SK-N-SH (cell line): ENCODE measurements at regions not wholly inside any gene's neighbourhood (a gene's known extent, or its start where the extent isn't known, plus 50 kb on each side); places are given as distances from the start of the nearest gene placed in this dataset.

Source experiments
- CHD2 ChIP-seq: fragments of 150-350 bp; IDR thresholded peaks from 2 replicates; pipeline ENCODE4 v1.6.1; 2018; ENCODE audit warnings: low read length; ENCODE audit not compliant: partially characterized antibody
- ELF1 ChIP-seq: IDR thresholded peaks from 2 replicates; pipeline ENCODE4 v1.4.0; 2012
- EP300 ChIP-seq, 2 experiments: IDR thresholded peaks; 2 replicates each; pipeline versions ENCODE4 v1.4.0 to v1.6.1; 2012; ENCODE audit warnings: borderline replicate concordance in 1 of 2, low read depth in 1 of 2, low read length in 1 of 2
- GABPA ChIP-seq: IDR thresholded peaks from 2 replicates; pipeline ENCODE4 v1.4.0; 2012; ENCODE audit warnings: low read depth, mild to moderate bottlenecking
- NFIC ChIP-seq: IDR thresholded peaks from 2 replicates; pipeline ENCODE4 v1.4.0; 2012; ENCODE audit warnings: borderline replicate concordance
- NRF1 ChIP-seq: IDR thresholded peaks from 2 replicates; pipeline ENCODE4 v1.6.1; 2012; ENCODE audit warnings: low read depth, mild to moderate bottlenecking, low read length
- POLR2AphosphoS5 ChIP-seq: IDR thresholded peaks from 2 replicates; pipeline ENCODE4 v1.6.1; 2012; ENCODE audit warnings: low read depth, low read length
- RAD21 ChIP-seq: IDR thresholded peaks from 2 replicates; pipeline ENCODE4 v1.6.1; 2012; ENCODE audit warnings: mild to moderate bottlenecking, low read length
- TAF1 ChIP-seq: IDR thresholded peaks from 2 replicates; pipeline ENCODE4 v1.6.1; 2012; ENCODE audit warnings: low read depth, mild to moderate bottlenecking, low read length, moderate library complexity, borderline replicate concordance
- YY1 ChIP-seq: IDR thresholded peaks from 2 replicates; pipeline ENCODE4 v1.4.0; 2012; ENCODE audit warnings: low read depth, mild to moderate bottlenecking
- TF ChIP-seq, protein P1 (sequence below): IDR thresholded peaks from 2 replicates; pipeline ENCODE4 v1.6.1; 2012; ENCODE audit warnings: mild to moderate bottlenecking, low read depth, low read length, moderate library complexity
- TF ChIP-seq, protein P2 (sequence below): IDR thresholded peaks from 2 replicates; pipeline ENCODE4 v1.4.0; 2012; ENCODE audit warnings: low read depth
- TF ChIP-seq, protein P3 (sequence below): fragments of 200-600 bp; sonication (generic); IDR thresholded peaks from 2 replicates; pipeline ENCODE4 v1.6.1; 2017; ENCODE audit warnings: antibody characterized with exemption, mild to moderate bottlenecking, moderate library complexity
- TF ChIP-seq, protein P4 (sequence below): IDR thresholded peaks from 2 replicates; pipeline ENCODE4; 2012

DNA sequence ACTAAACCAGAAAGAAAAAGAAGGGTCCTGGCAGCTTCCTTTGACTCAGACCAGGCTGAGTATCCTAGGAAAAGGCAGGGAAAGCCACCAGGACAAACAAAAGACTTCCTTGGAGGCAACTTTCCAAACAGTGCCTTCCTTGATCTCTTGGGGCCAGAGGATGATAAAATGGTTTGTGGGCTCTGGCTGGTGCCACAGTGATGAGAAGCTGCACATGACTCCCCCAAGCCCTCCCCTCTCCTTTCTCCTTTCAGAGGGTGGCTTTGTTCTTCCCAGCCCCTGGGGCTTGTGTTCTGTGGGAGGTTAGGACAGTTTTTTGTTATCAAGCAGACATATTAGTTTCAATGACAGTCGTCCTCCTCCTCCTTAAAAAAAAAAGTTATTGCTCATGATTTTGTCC lies 183.2 kb downstream of the SEM1 start:
- TF ChIP-seq RAD21 (no peak), POLR2AphosphoS5 (no peak), NFIC (no peak), YY1 (no peak), GABPA (no peak), NRF1 (no peak), EP300 (IDR thresholded peaks at IDR 0.05; ENCODE audit: borderline replicate concordance in 1 of 2, low read depth in 1 of 2, low read length in 1 of 2) (no peak), ELF1 (no peak), CHD2 (no peak), TAF1 (no peak)
- TF ChIP-seq, protein P1, sequence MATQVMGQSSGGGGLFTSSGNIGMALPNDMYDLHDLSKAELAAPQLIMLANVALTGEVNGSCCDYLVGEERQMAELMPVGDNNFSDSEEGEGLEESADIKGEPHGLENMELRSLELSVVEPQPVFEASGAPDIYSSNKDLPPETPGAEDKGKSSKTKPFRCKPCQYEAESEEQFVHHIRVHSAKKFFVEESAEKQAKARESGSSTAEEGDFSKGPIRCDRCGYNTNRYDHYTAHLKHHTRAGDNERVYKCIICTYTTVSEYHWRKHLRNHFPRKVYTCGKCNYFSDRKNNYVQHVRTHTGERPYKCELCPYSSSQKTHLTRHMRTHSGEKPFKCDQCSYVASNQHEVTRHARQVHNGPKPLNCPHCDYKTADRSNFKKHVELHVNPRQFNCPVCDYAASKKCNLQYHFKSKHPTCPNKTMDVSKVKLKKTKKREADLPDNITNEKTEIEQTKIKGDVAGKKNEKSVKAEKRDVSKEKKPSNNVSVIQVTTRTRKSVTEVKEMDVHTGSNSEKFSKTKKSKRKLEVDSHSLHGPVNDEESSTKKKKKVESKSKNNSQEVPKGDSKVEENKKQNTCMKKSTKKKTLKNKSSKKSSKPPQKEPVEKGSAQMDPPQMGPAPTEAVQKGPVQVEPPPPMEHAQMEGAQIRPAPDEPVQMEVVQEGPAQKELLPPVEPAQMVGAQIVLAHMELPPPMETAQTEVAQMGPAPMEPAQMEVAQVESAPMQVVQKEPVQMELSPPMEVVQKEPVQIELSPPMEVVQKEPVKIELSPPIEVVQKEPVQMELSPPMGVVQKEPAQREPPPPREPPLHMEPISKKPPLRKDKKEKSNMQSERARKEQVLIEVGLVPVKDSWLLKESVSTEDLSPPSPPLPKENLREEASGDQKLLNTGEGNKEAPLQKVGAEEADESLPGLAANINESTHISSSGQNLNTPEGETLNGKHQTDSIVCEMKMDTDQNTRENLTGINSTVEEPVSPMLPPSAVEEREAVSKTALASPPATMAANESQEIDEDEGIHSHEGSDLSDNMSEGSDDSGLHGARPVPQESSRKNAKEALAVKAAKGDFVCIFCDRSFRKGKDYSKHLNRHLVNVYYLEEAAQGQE, result no peak
- TF ChIP-seq, protein P2, sequence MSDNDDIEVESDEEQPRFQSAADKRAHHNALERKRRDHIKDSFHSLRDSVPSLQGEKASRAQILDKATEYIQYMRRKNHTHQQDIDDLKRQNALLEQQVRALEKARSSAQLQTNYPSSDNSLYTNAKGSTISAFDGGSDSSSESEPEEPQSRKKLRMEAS, result no peak
- TF ChIP-seq, protein P3, sequence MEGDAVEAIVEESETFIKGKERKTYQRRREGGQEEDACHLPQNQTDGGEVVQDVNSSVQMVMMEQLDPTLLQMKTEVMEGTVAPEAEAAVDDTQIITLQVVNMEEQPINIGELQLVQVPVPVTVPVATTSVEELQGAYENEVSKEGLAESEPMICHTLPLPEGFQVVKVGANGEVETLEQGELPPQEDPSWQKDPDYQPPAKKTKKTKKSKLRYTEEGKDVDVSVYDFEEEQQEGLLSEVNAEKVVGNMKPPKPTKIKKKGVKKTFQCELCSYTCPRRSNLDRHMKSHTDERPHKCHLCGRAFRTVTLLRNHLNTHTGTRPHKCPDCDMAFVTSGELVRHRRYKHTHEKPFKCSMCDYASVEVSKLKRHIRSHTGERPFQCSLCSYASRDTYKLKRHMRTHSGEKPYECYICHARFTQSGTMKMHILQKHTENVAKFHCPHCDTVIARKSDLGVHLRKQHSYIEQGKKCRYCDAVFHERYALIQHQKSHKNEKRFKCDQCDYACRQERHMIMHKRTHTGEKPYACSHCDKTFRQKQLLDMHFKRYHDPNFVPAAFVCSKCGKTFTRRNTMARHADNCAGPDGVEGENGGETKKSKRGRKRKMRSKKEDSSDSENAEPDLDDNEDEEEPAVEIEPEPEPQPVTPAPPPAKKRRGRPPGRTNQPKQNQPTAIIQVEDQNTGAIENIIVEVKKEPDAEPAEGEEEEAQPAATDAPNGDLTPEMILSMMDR, result no peak
- TF ChIP-seq, protein P4, sequence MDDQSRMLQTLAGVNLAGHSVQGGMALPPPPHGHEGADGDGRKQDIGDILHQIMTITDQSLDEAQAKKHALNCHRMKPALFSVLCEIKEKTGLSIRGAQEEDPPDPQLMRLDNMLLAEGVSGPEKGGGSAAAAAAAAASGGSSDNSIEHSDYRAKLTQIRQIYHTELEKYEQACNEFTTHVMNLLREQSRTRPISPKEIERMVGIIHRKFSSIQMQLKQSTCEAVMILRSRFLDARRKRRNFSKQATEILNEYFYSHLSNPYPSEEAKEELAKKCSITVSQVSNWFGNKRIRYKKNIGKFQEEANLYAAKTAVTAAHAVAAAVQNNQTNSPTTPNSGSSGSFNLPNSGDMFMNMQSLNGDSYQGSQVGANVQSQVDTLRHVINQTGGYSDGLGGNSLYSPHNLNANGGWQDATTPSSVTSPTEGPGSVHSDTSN, result no peak
